ENCODE measurements at regions not wholly inside any gene's neighbourhood (a gene's known extent, or its start where the extent isn't known, plus 50 kb on each side); places are given as distances from the start of the nearest gene placed in this dataset.

GRCh38 chr3:68045976-68046375 lies 391.6 kb upstream of the SUCLG2 start:
- DNase-seq = no peak

GRCh38 chr3:68033867-68034266 lies 379.5 kb upstream of the SUCLG2 start:
- no peak for DNase-seq

GRCh38 chr3:68032209-68032608 lies 377.8 kb upstream of the SUCLG2 start:
- no peak for DNase-seq

GRCh38 chr3:68025189-68025588 lies 370.8 kb upstream of the SUCLG2 start:
- DNase-seq = no peak

GRCh38 chr3:68019876-68020275 lies 365.5 kb upstream of the SUCLG2 start:
- no peak for DNase-seq

DNA sequence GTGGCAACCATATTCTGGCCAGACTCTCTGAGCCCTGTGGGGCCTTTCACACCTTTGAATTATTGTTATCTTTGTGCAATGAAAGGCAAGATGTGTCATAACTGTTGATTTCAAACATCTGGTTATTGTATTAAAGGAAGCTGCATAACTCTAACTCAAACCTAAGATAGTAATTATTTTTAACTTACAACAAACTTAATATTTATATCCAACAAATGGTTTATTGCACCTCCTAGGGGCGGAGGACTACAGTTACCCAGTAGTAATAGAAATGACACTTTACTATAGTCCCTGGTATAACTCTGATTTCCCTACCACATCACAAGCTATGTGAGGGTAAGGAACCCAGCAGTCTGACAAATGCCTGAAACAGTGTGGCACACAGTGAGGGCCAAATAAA lies 363.9 kb upstream of the SUCLG2 start:
- DNase-seq = no peak

DNA sequence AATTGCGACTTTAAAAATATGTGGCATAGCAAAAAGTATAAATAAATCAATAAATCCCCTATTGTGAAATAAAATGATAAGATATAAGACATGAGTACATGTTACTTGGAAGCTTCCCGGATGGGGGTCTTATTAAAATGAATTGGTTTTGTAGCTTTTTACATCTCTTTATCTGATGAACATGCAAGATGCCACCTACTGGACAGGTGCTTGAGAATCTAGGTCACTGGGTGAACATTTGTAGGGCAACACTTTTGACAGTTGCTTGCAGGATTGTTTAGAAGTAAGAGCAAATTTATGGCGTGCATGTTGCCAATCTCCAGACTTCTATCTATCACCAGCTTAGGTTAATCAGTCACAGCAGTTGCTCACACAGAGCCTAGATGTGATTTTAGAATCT lies 362.7 kb upstream of the SUCLG2 start:
- DNase-seq = no peak

GRCh38 chr3:68009900-68010299 lies 355.5 kb upstream of the SUCLG2 start:
- no peak for DNase-seq

DNA sequence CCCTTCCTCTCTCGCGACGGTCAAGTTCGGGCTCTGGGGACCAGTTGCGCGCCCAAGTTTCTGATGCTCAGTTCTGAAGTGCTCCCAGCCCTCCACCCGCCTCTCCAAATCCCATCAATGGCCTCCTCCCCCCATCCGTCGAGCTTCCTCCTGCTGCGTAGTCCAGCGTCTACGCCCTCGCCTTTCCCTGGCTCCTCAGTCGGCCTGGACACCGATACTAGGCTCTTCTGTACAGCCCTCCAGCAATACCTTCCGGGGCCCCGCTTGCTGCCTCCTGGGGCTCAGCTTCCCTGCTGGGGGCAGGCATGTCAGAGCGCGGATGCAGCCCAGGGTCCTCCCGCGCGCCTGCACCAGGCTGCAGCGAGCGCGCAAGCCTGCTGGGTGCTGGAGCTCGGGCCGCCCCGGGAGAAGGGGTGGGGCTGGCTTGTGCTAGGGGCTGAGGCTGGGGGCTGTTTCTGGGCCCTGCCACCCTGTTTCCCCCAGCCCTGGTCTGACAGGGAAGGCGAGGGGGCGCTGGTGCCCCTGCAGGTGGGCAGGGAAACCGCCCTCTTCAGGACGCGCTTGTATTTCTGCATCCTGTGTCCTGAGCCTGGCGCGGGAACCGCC lies 353.3 kb upstream of the SUCLG2 start:
- DNase-seq = no peak

GRCh38 chr3:68006646-68007045 lies 352.2 kb upstream of the SUCLG2 start:
- DNase-seq = no peak

GRCh38 chr3:68004091-68004490 lies 349.7 kb upstream of the SUCLG2 start:
- DNase-seq = no peak

DNA sequence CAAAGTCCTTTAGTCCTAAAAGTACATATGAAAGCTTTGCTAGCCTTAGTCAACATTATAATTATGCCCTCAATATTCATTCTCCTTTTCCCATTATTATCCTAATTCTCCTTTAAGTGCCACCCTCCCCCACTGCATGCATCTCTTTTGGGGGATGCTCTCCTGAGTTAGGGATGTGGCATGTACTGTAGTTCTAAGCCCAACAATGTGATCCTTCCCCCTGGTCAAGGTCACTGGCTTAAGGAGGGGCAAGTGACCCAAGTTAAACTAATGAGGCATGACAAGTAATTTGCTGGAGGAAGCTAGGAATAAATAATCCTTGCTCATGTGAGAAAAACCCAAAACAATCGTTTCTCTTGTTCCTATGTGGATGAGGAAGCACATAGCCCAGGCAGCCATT lies 343.9 kb upstream of the SUCLG2 start:
- DNase-seq = no peak

DNA sequence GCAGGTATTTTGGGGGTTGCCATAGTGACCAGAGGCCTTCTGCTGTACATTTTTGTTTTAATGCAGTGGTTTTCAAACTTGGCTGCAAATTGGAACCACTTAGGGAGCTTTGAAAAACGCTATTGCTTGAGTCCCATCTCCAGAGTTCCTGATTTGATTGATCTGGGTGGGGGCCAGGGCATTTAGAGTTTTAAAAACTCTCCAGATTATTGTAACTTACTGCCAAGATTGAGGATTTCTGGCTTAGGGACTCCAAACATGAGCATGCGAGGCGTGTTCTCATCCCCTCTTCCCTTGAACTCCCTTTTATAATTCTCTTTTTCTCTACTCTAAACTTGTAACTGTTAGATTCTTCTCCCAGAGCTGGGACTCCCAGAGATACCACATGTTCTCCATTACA lies 340.8 kb upstream of the SUCLG2 start:
- no peak for DNase-seq

DNA sequence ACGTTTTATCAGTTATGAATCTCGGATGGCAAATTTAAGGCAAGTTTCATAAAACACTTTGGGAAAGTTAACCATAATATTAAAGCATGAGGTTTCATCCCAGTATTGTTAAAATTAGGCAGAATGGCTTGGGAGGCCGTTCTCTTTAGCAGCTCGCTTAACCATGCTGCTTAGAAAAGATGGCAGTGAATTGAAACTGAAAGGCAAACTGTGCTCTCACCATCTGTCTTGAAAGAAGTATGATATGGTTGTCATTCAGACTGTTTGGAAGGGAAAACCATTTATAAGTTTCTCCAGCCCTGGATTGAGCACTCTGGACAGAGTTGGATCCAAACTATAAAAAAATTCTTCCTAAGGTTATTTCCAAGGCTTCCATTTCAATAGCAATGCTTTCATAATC lies 332.3 kb upstream of the SUCLG2 start:
- no peak for DNase-seq

DNA sequence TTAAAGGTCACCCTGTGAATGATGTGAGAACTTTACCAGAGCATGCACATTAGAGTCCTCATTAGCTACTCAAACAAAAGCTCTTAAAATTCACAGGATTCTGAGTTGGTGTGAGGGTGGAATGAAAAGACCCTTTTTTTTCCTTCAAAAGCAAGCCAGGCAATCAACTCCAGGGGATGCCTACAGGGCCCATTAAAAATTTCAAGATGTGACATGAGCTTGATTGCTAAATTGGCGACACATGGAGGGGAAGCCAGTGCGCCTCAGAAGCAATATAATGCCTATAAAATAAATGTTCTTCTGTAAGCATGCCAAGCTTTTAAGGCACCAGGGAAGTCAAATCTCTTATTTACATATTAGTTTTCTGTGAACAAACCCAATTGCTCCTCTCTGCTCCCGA lies 328.8 kb upstream of the SUCLG2 start:
- DNase-seq = no peak

GRCh38 chr3:67981077-67981476 lies 326.7 kb upstream of the SUCLG2 start:
- no peak for DNase-seq

- DNase-seq = no peak
Measured at GRCh38 chr3:67979342-67979741, 324.9 kb upstream of the SUCLG2 start.

DNA sequence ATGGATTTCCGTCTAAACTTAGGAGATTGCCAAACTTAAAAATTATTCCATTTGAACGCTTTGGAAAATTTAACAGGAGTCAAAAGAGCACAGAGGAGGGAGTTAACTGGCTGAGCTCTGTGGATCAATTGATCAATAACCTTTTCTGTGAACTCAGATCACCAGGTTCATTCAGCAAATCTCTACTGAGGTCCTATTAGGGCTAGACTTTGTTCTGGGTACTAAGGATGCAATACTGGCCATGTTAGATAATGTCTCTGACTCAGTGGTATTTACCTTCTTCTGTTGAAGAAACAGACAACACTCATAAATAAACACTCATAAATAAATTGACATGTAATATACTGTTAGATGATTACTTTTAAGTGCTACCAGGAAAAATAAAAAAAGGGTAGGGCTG lies 323.4 kb upstream of the SUCLG2 start:
- DNase-seq = no peak

DNA sequence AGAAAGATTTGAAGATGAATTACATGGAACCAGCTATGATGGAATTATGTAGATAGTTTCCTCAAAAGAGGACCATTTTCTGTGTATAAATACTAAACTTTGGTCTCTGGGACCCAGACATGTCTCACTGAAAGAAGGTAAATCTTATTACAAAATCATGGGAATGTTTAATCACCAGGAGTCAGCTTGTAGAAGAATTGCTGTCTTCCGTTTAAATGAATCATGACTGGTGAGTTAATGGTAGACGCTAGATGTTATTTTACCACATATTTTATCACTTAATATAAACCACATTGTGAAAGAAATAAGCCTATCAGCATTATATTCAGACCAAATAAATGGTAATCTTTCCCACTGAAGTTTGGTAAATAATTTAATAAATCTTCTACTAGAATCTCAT lies 322.3 kb upstream of the SUCLG2 start:
- DNase-seq = peak; percentile 36

DNA sequence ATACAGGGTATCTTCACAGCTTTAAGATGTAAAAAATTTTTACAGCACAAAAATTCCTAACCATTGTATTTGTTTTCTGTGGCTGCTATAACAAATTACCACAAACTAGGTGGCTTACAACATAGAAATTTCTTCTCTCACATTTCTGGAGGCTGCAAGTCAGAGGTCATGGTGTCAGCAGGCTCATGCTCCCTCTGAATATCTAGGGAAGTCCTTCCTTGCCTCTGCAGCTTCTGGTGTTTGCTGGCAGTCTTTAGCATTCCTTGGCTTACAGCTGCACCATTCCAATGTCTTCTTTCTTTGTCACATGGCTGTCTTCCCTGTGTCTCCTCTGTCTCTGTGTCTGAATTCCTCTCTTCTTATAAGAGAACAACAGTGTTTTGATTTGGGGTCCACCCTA lies 310.2 kb upstream of the SUCLG2 start:
- no peak for DNase-seq

DNA sequence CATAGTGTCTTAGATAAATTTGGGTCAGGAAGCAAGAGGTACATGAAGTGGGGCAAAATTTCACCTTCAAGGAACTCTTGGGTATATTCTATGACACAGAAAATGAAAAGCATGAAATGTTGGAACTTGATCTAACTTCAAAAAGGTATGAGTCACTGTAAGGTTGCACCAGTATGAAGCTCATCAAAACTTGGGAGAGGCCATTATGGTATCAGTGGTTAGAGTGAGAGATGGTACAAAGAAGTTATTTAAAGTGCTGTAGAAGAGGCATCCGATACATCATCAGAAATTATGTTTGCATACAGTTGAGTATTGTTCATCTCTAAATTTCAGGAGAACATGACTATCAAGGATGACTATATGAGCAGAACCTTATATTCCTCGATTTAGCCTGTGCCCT lies 302.9 kb upstream of the SUCLG2 start:
- DNase-seq = no peak

GRCh38 chr3:67947808-67948508 lies 293.5 kb upstream of the SUCLG2 start:
- DNase-seq = no peak

DNA sequence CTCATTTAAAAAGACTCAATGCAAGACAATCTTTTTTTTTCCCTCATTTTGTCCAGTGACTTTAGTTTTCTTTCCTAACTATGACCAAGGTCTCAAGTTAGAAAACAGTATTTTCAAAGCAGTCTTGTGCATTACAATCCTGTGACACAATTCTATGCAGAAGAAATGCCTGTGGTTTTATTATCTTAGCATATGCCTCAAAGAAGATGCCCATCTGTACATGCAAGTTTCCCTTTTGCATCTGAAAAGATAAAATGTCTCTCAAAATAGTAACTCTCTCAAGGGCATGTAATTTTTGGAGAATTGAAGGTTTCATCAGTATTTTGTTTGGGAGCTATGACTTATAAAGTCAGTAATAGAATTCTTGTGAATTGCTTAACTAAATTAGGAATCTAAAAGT lies 292.0 kb upstream of the SUCLG2 start:
- peak; percentile 70 for DNase-seq

- no peak for DNase-seq
Measured at GRCh38 chr3:67943546-67943945, 289.1 kb upstream of the SUCLG2 start.

- no peak for DNase-seq
Measured at GRCh38 chr3:67941433-67942030, 287.1 kb upstream of the SUCLG2 start.
